ENCODE measurements at regions not wholly inside any gene's neighbourhood (a gene's known extent, or its start where the extent isn't known, plus 50 kb on each side); places are given as distances from the start of the nearest gene placed in this dataset.

DNA sequence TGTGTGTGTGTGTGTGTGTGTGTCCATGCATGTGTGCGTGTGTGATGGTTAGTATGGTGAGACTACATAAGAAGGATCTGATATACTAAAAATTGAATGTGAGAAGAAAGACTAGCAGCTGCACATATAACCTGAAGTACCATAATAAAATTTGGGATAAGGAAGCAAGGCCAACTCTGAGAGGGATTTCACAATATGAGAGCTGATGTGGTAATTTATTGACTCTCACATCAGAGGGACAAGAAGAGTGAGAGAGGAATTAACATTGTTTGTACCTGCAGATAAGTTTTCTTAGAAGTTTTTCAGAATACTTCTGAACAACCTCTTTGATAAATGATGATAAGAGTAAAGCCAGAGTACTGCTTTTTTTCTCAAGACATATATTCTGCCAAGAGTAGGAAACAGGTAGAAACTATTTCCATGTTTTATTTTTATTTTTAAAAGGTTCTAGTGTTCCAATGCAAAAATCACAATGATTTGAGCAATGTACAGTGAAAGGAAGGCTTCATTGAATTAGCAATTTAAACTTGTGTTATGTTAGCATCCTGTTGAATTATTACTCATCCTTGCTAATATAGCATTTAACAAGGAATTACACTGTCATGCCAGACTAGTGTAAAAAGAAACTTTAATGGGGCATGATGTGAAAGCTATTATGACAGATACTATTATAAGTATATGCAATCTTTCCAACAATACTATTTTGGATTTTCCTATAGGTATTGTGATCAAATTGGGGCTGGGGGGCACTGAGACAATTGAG lies 415.5 kb upstream of the ARPP21 start:
- no peak overlapping the region for H3K4me3 ChIP-seq
- H3K4me1 ChIP-seq: no peaks in the 10 kb centered on the region
- TF ChIP-seq CTCF (IDR thresholded peaks at IDR 0.05): no peak
- intact Hi-C loops (cut with DNase I): no loop called here
- no peaks in the 10 kb centered on the region for H3K27me3 ChIP-seq
- no peak overlapping the region for H3K27ac ChIP-seq
- peaks cover 0 to 6% of the 10 kb centered on the region in 2 donors for H3K9me3 ChIP-seq
- ATAC-seq (no peak), DNase-seq (no peak)
- no peaks in the 10 kb centered on the region for H3K36me3 ChIP-seq

DNA sequence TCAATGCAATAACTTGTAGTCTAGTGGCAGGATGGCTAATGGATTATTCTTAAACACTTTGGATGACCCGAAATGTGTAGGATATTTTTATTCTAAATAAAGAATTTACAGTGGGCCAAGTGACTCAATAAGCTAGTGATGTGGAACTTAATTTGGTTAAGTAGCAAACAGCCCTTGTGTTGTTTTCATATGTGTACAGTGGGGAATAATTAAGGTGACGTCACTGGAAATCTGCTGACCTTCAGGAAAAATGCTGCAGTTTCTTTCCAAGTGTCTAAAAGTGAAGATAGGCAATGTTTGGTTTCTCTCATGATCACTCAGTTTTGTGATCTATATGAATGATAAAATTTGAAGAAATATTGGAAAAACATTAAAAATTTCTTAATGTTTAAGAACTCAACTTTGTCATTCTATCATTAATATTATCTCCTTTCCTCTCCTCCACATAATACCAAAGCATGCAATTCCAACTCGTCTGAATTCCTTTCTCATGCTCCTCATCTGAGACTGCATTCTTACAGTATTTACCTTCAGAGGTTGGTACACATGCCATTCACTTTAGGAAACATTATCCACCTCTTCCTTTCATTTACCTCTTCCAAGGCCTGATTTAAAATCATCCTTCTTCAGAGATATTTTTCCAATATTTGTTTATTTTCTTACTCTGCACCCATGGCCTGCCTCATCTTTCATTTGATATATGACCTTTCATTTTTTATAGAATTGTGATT lies 414.6 kb upstream of the ARPP21 start:
- no peak for TF ChIP-seq CTCF (IDR thresholded peaks at IDR 0.05)

DNA sequence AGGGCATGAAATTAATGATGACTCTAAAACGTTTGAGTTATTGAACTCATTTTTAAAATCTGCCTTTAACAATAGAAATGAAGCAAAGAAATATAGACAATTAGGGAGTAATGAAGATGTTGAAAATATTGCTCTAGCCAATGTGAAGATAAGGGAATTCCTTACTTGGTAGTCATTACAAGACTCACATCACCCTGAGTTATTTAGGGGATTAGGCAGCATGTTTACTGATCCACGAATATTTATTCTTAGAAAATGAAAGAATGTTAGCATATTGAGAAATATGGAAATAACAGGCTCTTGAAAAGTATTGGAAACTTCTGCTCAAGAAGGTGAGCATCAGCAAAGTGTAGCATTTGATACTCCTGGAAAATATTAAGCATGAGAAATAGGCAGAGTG lies 398.1 kb upstream of the ARPP21 start:
- Histone ChIP-seq H3K27me3 (no peaks in the 10 kb centered on the region), H3K27ac (no peak overlapping the region), H3K4me3 (no peak overlapping the region), H3K36me3 (no peaks in the 10 kb centered on the region), H3K4me1 (no peaks in the 10 kb centered on the region), H3K9me3 (no peaks in the 10 kb centered on the region)
- no peak for TF ChIP-seq CTCF (IDR thresholded peaks at IDR 0.05)
- ATAC-seq (no peak), DNase-seq (no peak)
- intact Hi-C loops (cut with DNase I): no loop called here

More for the DNA sequence above, 414.6 kb upstream of the ARPP21 start:
- Histone ChIP-seq H3K9me3 (peaks cover 0 to 6% of the 10 kb centered on the region in 2 donors), H3K27me3 (no peaks in the 10 kb centered on the region), H3K4me1 (no peaks in the 10 kb centered on the region), H3K36me3 (no peaks in the 10 kb centered on the region), H3K27ac (no peak overlapping the region), H3K4me3 (no peak overlapping the region)
- DNase-seq: no peak
- intact Hi-C loops (cut with DNase I): no loop called here
- no peak for ATAC-seq

- peaks cover 0 to 5% of the 10 kb centered on the region in 2 donors for H3K9me3 ChIP-seq
- H3K4me3 ChIP-seq: no peak overlapping the region
- DNase-seq (no peak), ATAC-seq (no peak)
- no peak for TF ChIP-seq CTCF (IDR thresholded peaks at IDR 0.05)
- H3K36me3 ChIP-seq: no peaks in the 10 kb centered on the region
- H3K27ac ChIP-seq: no peak overlapping the region
- no peaks in the 10 kb centered on the region for H3K4me1 ChIP-seq
- H3K27me3 ChIP-seq: no peaks in the 10 kb centered on the region
- intact Hi-C loops (cut with DNase I): no loop called here
Observed at GRCh38 chr3:35254917-35255316, 384.4 kb upstream of the ARPP21 start.

- no peaks in the 10 kb centered on the region for H3K36me3 ChIP-seq
- no peak overlapping the region for H3K4me3 ChIP-seq
- H3K9me3 ChIP-seq: peaks cover 0 to 8% of the 10 kb centered on the region in 2 donors
- no peaks in the 10 kb centered on the region for H3K27me3 ChIP-seq
- H3K27ac ChIP-seq: no peak overlapping the region
- intact Hi-C loops (cut with DNase I): no loop called here
- TF ChIP-seq CTCF (IDR thresholded peaks at IDR 0.05): no peak
- no peak for ATAC-seq
- H3K4me1 ChIP-seq: no peaks in the 10 kb centered on the region
- no peak for DNase-seq
Observed at GRCh38 chr3:35257641-35258040, 381.7 kb upstream of the ARPP21 start.

Measured in left lung (tissue), 4 donors.